Hematopoietic multipotent progenitor cell treated with erythropoietin and hydrocortisone succinate and interleukin-3 and kit ligand, for 4 days (in vitro differentiated cells): ENCODE measurements at regions not wholly inside any gene's neighbourhood (a gene's known extent, or its start where the extent isn't known, plus 50 kb on each side); places are given as distances from the start of the nearest gene placed in this dataset.

Experiments used
- DNase-seq: peaks from one replicate; pipeline ENCODE4 v3.0.0-alpha.2; 2015

- DNase-seq, result no peak
Measured at GRCh38 chr3:174791161-174791560, 68.0 kb upstream of the NAALADL2 start.

- DNase-seq, result peak; percentile 54
Measured at GRCh38 chr3:174792864-174793263, 66.3 kb upstream of the NAALADL2 start.
